ENCODE measurements at regions not wholly inside any gene's neighbourhood (a gene's known extent, or its start where the extent isn't known, plus 50 kb on each side); places are given as distances from the start of the nearest gene placed in this dataset.

DNA sequence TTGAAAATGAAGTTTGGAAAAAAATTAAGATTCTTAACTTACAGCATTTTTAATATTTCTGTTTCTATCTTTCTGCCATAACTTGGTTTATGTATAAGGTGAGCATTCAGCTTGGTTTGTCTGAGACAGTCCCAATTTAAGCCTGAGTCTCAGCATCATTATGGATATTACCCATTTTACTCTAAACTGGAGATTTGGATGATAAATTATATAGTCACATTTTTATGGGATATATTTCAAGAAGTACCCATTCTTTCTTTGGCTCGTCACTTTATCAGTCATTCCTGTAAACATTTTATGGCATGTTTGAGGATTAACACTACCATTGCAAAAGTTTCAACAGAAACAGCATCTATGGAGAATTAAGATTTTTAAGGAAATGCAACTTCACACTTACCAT is 1129.0 kb upstream of the PCDH9 start:
- TF ChIP-seq EZH2 (IDR thresholded peaks at IDR 0.05) (no peak), POLR2AphosphoS5 (IDR thresholded peaks at IDR 0.05; ENCODE audit: borderline replicate concordance, low read depth, low read length) (no peak)

All from SK-N-MC (cell line).